H9 (cell line): ENCODE measurements at regions not wholly inside any gene's neighbourhood (a gene's known extent, or its start where the extent isn't known, plus 50 kb on each side); places are given as distances from the start of the nearest gene placed in this dataset.

Source experiments
- DNase-seq: peaks from one replicate; pipeline ENCODE4 v3.0.0-alpha.2; 2017
- H2AFZ ChIP-seq: one replicate; pipeline ENCODE4 v1.6.1; 2013; ENCODE audit warnings: mild to moderate bottlenecking, low read length, control low read depth, moderate library complexity
- H2AK5ac ChIP-seq: 2 replicates; pipeline ENCODE4 v1.6.1; 2013; ENCODE audit warnings: low read length, control low read depth, mixed read lengths; ENCODE audit not compliant: insufficient read length
- H2BK120ac ChIP-seq: one replicate; pipeline ENCODE4 v1.6.1; 2013; ENCODE audit warnings: low read depth, mild to moderate bottlenecking, low read length, control low read depth, inconsistent platforms; ENCODE audit not compliant: poor library complexity, severe bottlenecking
- H2BK12ac ChIP-seq: 2 replicates; pipeline ENCODE4 v1.6.1; 2013; ENCODE audit warnings: low read length, control low read depth, mixed read lengths, low read depth; ENCODE audit not compliant: insufficient read length
- H2BK15ac ChIP-seq: 2 replicates; pipeline ENCODE4 v1.6.1; 2013; ENCODE audit warnings: low read depth, low read length, control low read depth
- H2BK20ac ChIP-seq: one replicate; pipeline ENCODE4 v1.6.1; 2013; ENCODE audit warnings: low read depth, mild to moderate bottlenecking, low read length, control low read depth, inconsistent platforms; ENCODE audit not compliant: poor library complexity, severe bottlenecking
- H2BK5ac ChIP-seq: 2 replicates; pipeline ENCODE4 v1.6.1; 2013; ENCODE audit warnings: low read length, control low read depth, mixed read lengths; ENCODE audit not compliant: insufficient read length
- H3K14ac ChIP-seq: 2 replicates; pipeline ENCODE4 v1.6.1; 2013; ENCODE audit warnings: low read length, control low read depth; ENCODE audit not compliant: insufficient read depth
- H3K18ac ChIP-seq: 2 replicates; pipeline ENCODE4 v1.6.1; 2013; ENCODE audit warnings: low read depth, mild to moderate bottlenecking, mixed read lengths, low read length, control low read depth; ENCODE audit not compliant: insufficient read length
- H3K23ac ChIP-seq: 2 replicates; pipeline ENCODE4 v1.6.1; 2013; ENCODE audit warnings: low read length, control low read depth, mixed read lengths, low read depth; ENCODE audit not compliant: insufficient read length
- H3K23me2 ChIP-seq: 2 replicates; pipeline ENCODE4 v1.6.1; 2013; ENCODE audit warnings: low read depth, mild to moderate bottlenecking, mixed read lengths, low read length, control low read depth; ENCODE audit not compliant: insufficient read length, poor library complexity, severe bottlenecking
- H3K27ac ChIP-seq: 2 replicates; pipeline ENCODE4 v1.5.1; 2013; ENCODE audit warnings: low read length, control low read depth, mixed read lengths, low read depth; ENCODE audit not compliant: insufficient read length
- H3K27me3 ChIP-seq: 2 replicates; pipeline ENCODE4 v1.6.1; 2013; ENCODE audit warnings: low read length, control low read depth, inconsistent platforms; ENCODE audit not compliant: insufficient read depth
- H3K4ac ChIP-seq: 2 replicates; pipeline ENCODE4 v1.6.1; 2013; ENCODE audit warnings: low read depth, mild to moderate bottlenecking, control low read depth, inconsistent platforms, low read length, moderate library complexity
- H3K4me1 ChIP-seq: 2 replicates; pipeline ENCODE4 v1.6.1; 2013; ENCODE audit warnings: low read length, control low read depth, inconsistent platforms; ENCODE audit not compliant: insufficient read depth
- H3K4me2 ChIP-seq: 2 replicates; pipeline ENCODE4 v1.6.1; 2013; ENCODE audit warnings: low read length, control low read depth, mixed read lengths; ENCODE audit not compliant: insufficient read length, insufficient read depth
- H3K56ac ChIP-seq: 2 replicates; pipeline ENCODE4 v1.6.1; 2013; ENCODE audit warnings: low read depth, mild to moderate bottlenecking, mixed read lengths, low read length, control low read depth; ENCODE audit not compliant: insufficient read length
- H3K79me1 ChIP-seq: 2 replicates; pipeline ENCODE4 v1.6.1; 2013; ENCODE audit warnings: low read depth, mild to moderate bottlenecking, moderate library complexity, low read length, control low read depth, inconsistent platforms; ENCODE audit not compliant: insufficient read depth, poor library complexity, severe bottlenecking
- H3K79me2 ChIP-seq: 2 replicates; pipeline ENCODE4 v1.6.1; 2013; ENCODE audit warnings: low read length, control low read depth, inconsistent platforms; ENCODE audit not compliant: insufficient read depth
- H3K9ac ChIP-seq: 2 replicates; pipeline ENCODE4 v1.6.1; 2013; ENCODE audit warnings: low read length, control low read depth, mixed read lengths; ENCODE audit not compliant: insufficient read length; ENCODE audit errors: extremely low read depth
- H3K9me3 ChIP-seq: one replicate; pipeline ENCODE4 v1.6.1; 2013; ENCODE audit warnings: low read depth, low read length, inconsistent platforms; ENCODE audit not compliant: control insufficient read depth
- H3T11ph ChIP-seq: one replicate; pipeline ENCODE4 v1.6.1; 2013; ENCODE audit warnings: mild to moderate bottlenecking, low read length, control low read depth, inconsistent platforms
- H4K20me1 ChIP-seq: one replicate; pipeline ENCODE4 v1.6.1; 2013; ENCODE audit not compliant: control insufficient read depth, insufficient read length, insufficient read depth
- H4K5ac ChIP-seq: 2 replicates; pipeline ENCODE4 v1.6.1; 2013; ENCODE audit warnings: low read depth, mild to moderate bottlenecking, mixed read lengths, low read length, control low read depth; ENCODE audit not compliant: insufficient read length
- H4K8ac ChIP-seq: replicated peaks from 2 replicates; pipeline ENCODE4 v1.6.1; 2013; ENCODE audit warnings: low read length, control low read depth, mixed read lengths, low read depth; ENCODE audit not compliant: insufficient read length
- H4K91ac ChIP-seq: 2 replicates; pipeline ENCODE4 v1.6.1; 2013; ENCODE audit warnings: low read depth, mild to moderate bottlenecking, moderate library complexity, mixed read lengths, low read length, control low read depth; ENCODE audit not compliant: insufficient read length
- H3K27ac Mint-ChIP-seq, 3 experiments: 2 replicates in 2 of 3; 3 replicates in 1 of 3; pipeline ENCODE4 v1.8.0; 2020 to 2021; ENCODE audit warnings: mixed read lengths in 3 of 3, mild to moderate bottlenecking in 1 of 3, moderate library complexity in 1 of 3
- H3K27me3 Mint-ChIP-seq: 2 replicates; pipeline ENCODE4 v1.8.0; 2021; ENCODE audit warnings: low read depth, mild to moderate bottlenecking, moderate library complexity, mixed read lengths
- H3K36me3 Mint-ChIP-seq, 3 experiments: 2 replicates in 2 of 3; 3 replicates in 1 of 3; pipeline ENCODE4 v1.8.0; 2020 to 2021; ENCODE audit warnings: low read depth in 3 of 3, mixed read lengths in 3 of 3; ENCODE audit not compliant: insufficient read depth in 1 of 3
- H3K4me1 Mint-ChIP-seq, 2 experiments: 2 replicates each; pipeline ENCODE4 v1.8.0; 2020; ENCODE audit warnings: mixed read lengths in 2 of 2
- H3K4me3 Mint-ChIP-seq, 2 experiments: 2 replicates in 1 of 2; 3 replicates in 1 of 2; pipeline ENCODE4 v1.8.0; 2020 to 2021; ENCODE audit warnings: mild to moderate bottlenecking in 2 of 2, mixed read lengths in 2 of 2, moderate library complexity in 1 of 2
- H3K9me3 Mint-ChIP-seq, 2 experiments: 2 replicates in 1 of 2; 3 replicates in 1 of 2; pipeline ENCODE4 v1.8.0; 2020; ENCODE audit warnings: mild to moderate bottlenecking in 2 of 2, mixed read lengths in 2 of 2, moderate library complexity in 1 of 2
- CTCF ChIP-seq: fragments of 200-600 bp; sonication (generic); conservative IDR thresholded peaks from 3 replicates; pipeline ENCODE4 v1.8.0; 2021; ENCODE audit warnings: antibody characterized with exemption, mild to moderate bottlenecking
- WGBS: extraction: QIAGEN DNeasy Blood & Tissue Kit; methylation state at CpG from one replicate; pipeline ENCODE4 v1.1.7; 2013; ENCODE audit warnings: missing lambda C conversion rate, low lambda C conversion rate, mixed read lengths; ENCODE audit not compliant: insufficient read length; ENCODE audit errors: extremely low coverage; 5-methylcytosine and 5-hydroxymethylcytosine counted together

DNA sequence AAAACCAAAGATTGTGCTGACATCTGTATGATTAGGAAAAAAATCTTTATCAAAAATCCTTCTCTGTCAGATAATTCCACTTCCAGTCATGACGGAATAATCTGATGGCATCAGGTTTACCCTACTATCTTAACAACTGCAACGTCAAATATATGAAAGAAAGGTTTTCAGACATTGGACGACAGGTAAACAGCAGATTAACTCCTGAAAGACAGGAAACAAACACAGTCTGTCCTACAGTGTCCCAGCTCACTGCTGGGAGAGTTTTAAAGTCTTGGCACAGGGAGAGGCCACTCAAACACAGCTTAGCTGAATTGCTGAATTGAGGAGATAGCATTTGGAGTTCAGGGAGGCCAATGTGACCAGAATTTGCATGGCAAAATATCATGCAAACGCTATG, 186.3 kb upstream of the KCTD7 start:
- H3K27me3 Mint-ChIP-seq: no peaks in the 10 kb centered on the region
- no peaks in the 10 kb centered on the region for H3K4me1 ChIP-seq
- H3K23me2 ChIP-seq: no peaks in the 10 kb centered on the region
- H2BK12ac ChIP-seq: no peak overlapping the region
- no peak overlapping the region for H3K14ac ChIP-seq
- H2BK5ac ChIP-seq: no peak overlapping the region
- no peak overlapping the region for H4K5ac ChIP-seq
- WGBS: no CpG with 5 or more reads among the region's 4 CpGs
- no peak overlapping the region for H2BK15ac ChIP-seq
- no peak overlapping the region for H2AFZ ChIP-seq
- H3K9me3 Mint-ChIP-seq: no peaks in the 10 kb centered on the region
- no peak overlapping the region for H3K23ac ChIP-seq
- no peaks in the 10 kb centered on the region for H3K79me1 ChIP-seq
- no peaks in the 10 kb centered on the region for H3K79me2 ChIP-seq
- H2AK5ac ChIP-seq: no peak overlapping the region
- no peak overlapping the region for H3K27ac ChIP-seq
- no peak overlapping the region for H3T11ph ChIP-seq
- peaks cover 0 to 2% of the 10 kb centered on the region in 2 experiments; a peak in 1 of 4 replicates for H3K4me1 Mint-ChIP-seq
- TF ChIP-seq CTCF: no peak
- peaks cover 0 to 5% (median 0%) of the 10 kb centered on the region in 3 experiments; a peak in 2 of 7 replicates for H3K36me3 Mint-ChIP-seq
- H2BK120ac ChIP-seq: no peak overlapping the region
- no peak overlapping the region for H3K56ac ChIP-seq
- no peaks in the 10 kb centered on the region for H4K20me1 ChIP-seq
- no peak overlapping the region for H4K8ac ChIP-seq
- H3K9ac ChIP-seq: no peak overlapping the region
- H3K9me3 ChIP-seq: no peaks in the 10 kb centered on the region
- no peak overlapping the region for H3K18ac ChIP-seq
- no peak overlapping the region for H3K4me3 Mint-ChIP-seq
- DNase-seq: no peak
- H3K27ac Mint-ChIP-seq: peak overlapping the region in 1 of 3 experiments; percentile 19; a peak in 2 of 7 replicates
- H4K91ac ChIP-seq: no peak overlapping the region
- no peak overlapping the region for H3K4ac ChIP-seq
- H3K4me2 ChIP-seq: no peak overlapping the region
- H3K27me3 ChIP-seq: no peaks in the 10 kb centered on the region
- no peak overlapping the region for H2BK20ac ChIP-seq
